Tibial artery (tissue), 4 donors: ENCODE measurements at regions not wholly inside any gene's neighbourhood (a gene's known extent, or its start where the extent isn't known, plus 50 kb on each side); places are given as distances from the start of the nearest gene placed in this dataset.

ENCODE experiments used
- DNase-seq, 2 donors: peaks; one replicate each; pipeline ENCODE4 v3.0.0-alpha.2; 2019
- H3K27ac ChIP-seq, 2 donors: fragments of 200-600 bp; sonication (generic) in 1 of 2; 1 replicate in 1 of 2; 2 replicates in 1 of 2; pipeline ENCODE4 v1.5.1; 2018 to 2019; ENCODE audit warnings: mild to moderate bottlenecking in 1 of 2
- H3K27me3 ChIP-seq, 2 donors: fragments of 200-600 bp; sonication (generic) in 1 of 2; one replicate each; pipeline versions ENCODE4 v1.5.1 to v1.6.0; 2016 to 2019
- H3K36me3 ChIP-seq, 3 donors: fragments of 200-600 bp; sonication (generic) in 2 of 3; one replicate each; pipeline ENCODE4 v1.5.1; 2016 to 2019; ENCODE audit warnings: mild to moderate bottlenecking in 2 of 3
- H3K4me1 ChIP-seq, 4 donors: fragments of 200-600 bp; sonication (generic) in 2 of 4; 1 replicate in 3 of 4; 2 replicates in 1 of 4; pipeline ENCODE4 v1.5.1; 2016 to 2019
- H3K4me3 ChIP-seq, 2 donors: fragments of 200-600 bp; sonication (generic) in 1 of 2; 1 replicate in 1 of 2; 2 replicates in 1 of 2; pipeline ENCODE4 v1.5.1; 2018 to 2019; ENCODE audit warnings: mild to moderate bottlenecking in 2 of 2
- H3K9me3 ChIP-seq, 3 donors: fragments of 200-600 bp; sonication (generic) in 1 of 3; one replicate each; pipeline ENCODE4 v1.5.1; 2016 to 2019
- intact Hi-C: fragments of 100-400 bp; cut with DNase I; formaldehyde crosslinking; loops from one replicate; pipeline ENCODE4 v1.15.0; 2023; ENCODE audit warnings: low total_unique reads
- TF ChIP-seq, protein P1 (sequence below), 2 experiments: fragments of 200-600 bp in 1 of 2; fragments of 450-650 bp in 1 of 2; IDR thresholded peaks; one replicate each; pipeline ENCODE4 v1.5.1; 2017 to 2019; ENCODE audit warnings: antibody characterized with exemption in 2 of 2, mild to moderate bottlenecking in 1 of 2, moderate library complexity in 1 of 2

- Histone ChIP-seq H3K27ac (no peak overlapping the region), H3K9me3 (no peaks in the 10 kb centered on the region), H3K36me3 (no peaks in the 10 kb centered on the region), H3K4me3 (no peak overlapping the region), H3K27me3 (no peaks in the 10 kb centered on the region), H3K4me1 (no peaks in the 10 kb centered on the region)
- no peak for DNase-seq
- TF ChIP-seq, protein P1, sequence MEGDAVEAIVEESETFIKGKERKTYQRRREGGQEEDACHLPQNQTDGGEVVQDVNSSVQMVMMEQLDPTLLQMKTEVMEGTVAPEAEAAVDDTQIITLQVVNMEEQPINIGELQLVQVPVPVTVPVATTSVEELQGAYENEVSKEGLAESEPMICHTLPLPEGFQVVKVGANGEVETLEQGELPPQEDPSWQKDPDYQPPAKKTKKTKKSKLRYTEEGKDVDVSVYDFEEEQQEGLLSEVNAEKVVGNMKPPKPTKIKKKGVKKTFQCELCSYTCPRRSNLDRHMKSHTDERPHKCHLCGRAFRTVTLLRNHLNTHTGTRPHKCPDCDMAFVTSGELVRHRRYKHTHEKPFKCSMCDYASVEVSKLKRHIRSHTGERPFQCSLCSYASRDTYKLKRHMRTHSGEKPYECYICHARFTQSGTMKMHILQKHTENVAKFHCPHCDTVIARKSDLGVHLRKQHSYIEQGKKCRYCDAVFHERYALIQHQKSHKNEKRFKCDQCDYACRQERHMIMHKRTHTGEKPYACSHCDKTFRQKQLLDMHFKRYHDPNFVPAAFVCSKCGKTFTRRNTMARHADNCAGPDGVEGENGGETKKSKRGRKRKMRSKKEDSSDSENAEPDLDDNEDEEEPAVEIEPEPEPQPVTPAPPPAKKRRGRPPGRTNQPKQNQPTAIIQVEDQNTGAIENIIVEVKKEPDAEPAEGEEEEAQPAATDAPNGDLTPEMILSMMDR (IDR thresholded peaks at IDR 0.05): no peak
- intact Hi-C loops: no loop called here
Measured at GRCh38 chr3:111326144-111326995, 215.6 kb upstream of the CD96 start.

- Histone ChIP-seq H3K27ac (no peak overlapping the region), H3K36me3 (no peaks in the 10 kb centered on the region), H3K9me3 (no peaks in the 10 kb centered on the region), H3K4me3 (no peak overlapping the region), H3K4me1 (no peaks in the 10 kb centered on the region), H3K27me3 (no peaks in the 10 kb centered on the region)
- TF ChIP-seq, protein P1 (IDR thresholded peaks at IDR 0.05): no peak
- intact Hi-C loops: no loop called here
- no peak for DNase-seq
Measured at GRCh38 chr3:111331306-111331705, 210.7 kb upstream of the CD96 start.

DNA sequence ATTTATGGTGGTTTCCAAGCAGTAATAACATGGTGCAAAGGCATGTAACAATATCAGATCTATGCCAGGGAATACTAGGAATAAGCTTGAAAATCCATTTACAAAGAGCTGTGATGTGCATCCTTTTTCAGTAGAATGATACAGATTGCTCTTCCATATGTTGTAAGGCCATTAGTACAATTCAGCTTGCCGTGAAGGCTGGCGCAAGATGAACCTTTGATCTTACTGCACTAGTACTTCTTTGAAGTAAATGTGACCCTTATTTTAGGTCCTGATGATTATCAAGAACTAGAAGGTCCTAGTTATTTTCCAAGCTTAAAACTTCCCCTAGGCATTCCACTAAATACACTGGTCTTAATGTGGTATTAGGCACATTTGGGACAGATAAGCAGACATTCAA, 210.1 kb upstream of the CD96 start:
- intact Hi-C loops: no loop called here
- H3K4me1 ChIP-seq: no peaks in the 10 kb centered on the region
- no peak for DNase-seq
- no peak overlapping the region for H3K4me3 ChIP-seq
- no peaks in the 10 kb centered on the region for H3K9me3 ChIP-seq
- no peaks in the 10 kb centered on the region for H3K36me3 ChIP-seq
- H3K27ac ChIP-seq: no peak overlapping the region
- H3K27me3 ChIP-seq: no peaks in the 10 kb centered on the region
- TF ChIP-seq, protein P1 (IDR thresholded peaks at IDR 0.05): no peak

DNA sequence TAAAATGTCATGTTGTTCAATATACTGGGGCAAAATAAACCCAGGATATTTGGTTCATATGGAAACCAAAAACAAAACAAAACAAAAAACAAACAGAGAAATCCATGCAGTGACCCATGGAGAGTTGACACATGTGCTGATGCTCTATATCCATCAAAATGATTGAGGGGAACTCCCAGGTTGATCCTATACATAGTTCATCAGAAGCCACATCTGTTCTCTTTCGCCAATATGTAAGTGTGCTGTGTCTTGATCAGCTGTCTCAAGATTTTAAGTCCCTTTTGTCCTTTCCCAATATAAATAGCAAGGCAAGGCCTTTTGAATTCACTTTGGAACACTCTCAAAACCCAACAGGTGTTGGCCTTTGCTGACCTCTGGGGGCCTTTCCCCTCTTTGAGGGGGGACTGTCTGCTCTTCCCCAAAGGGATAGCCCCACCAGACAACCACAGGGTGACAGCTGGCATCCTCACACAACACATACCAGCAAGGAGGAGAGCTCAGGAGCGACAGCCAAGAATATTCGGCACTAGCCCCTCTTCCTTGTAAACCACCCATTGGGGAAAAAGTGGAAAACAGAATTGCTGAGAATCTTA, 209.4 kb upstream of the CD96 start:
- TF ChIP-seq, protein P1 (IDR thresholded peaks at IDR 0.05): no peak
- H3K4me1 ChIP-seq: no peaks in the 10 kb centered on the region
- no peak for DNase-seq
- no peaks in the 10 kb centered on the region for H3K27me3 ChIP-seq
- no peak overlapping the region for H3K4me3 ChIP-seq
- H3K27ac ChIP-seq: no peak overlapping the region
- no peaks in the 10 kb centered on the region for H3K9me3 ChIP-seq
- intact Hi-C loops: no loop called here
- H3K36me3 ChIP-seq: no peaks in the 10 kb centered on the region

- H3K9me3 ChIP-seq: no peaks in the 10 kb centered on the region
- no peaks in the 10 kb centered on the region for H3K36me3 ChIP-seq
- H3K27me3 ChIP-seq: no peaks in the 10 kb centered on the region
- no peak overlapping the region for H3K4me3 ChIP-seq
- no peak overlapping the region for H3K27ac ChIP-seq
- TF ChIP-seq, protein P1 (IDR thresholded peaks at IDR 0.05): no peak
- DNase-seq: no peak
- intact Hi-C loops: no loop called here
- H3K4me1 ChIP-seq: no peaks in the 10 kb centered on the region
Measured at GRCh38 chr3:111333642-111334041, 208.4 kb upstream of the CD96 start.
